Thoracic aorta (tissue), 2 donors: ENCODE measurements at regions not wholly inside any gene's neighbourhood (a gene's known extent, or its start where the extent isn't known, plus 50 kb on each side); places are given as distances from the start of the nearest gene placed in this dataset.

ENCODE experiments used
- ATAC-seq: fragments of 150-250 bp; one replicate; pipeline ENCODE4 v1.8.0; 2017; ENCODE audit warnings: low read depth; ENCODE audit not compliant: insufficient number of reproducible peaks, low FRiP score
- DNase-seq: peaks from one replicate; pipeline ENCODE4 v3.0.0-alpha.2; 2020; ENCODE audit warnings: low spot score
- H3K27ac ChIP-seq, 2 donors: fragments of 200-600 bp; sonication (generic); 1 replicate in 1 of 2; 2 replicates in 1 of 2; pipeline ENCODE4 v1.5.1; 2016; ENCODE audit warnings: mild to moderate bottlenecking in 2 of 2, moderate library complexity in 2 of 2
- H3K27me3 ChIP-seq: fragments of 200-600 bp; sonication (generic); replicated peaks from 2 replicates; pipeline ENCODE4 v1.6.0; 2016; ENCODE audit warnings: mild to moderate bottlenecking; ENCODE audit not compliant: insufficient read depth
- H3K36me3 ChIP-seq: fragments of 200-600 bp; sonication (generic); one replicate; pipeline ENCODE4 v1.5.1; 2016
- H3K4me1 ChIP-seq, 2 donors: fragments of 200-600 bp; sonication (generic); 1 replicate in 1 of 2; 2 replicates in 1 of 2; pipeline versions ENCODE4 v1.5.1 to v1.6.0; 2016; ENCODE audit warnings: low read depth in 2 of 2, mild to moderate bottlenecking in 1 of 2; ENCODE audit not compliant: control insufficient read depth in 1 of 2
- H3K4me3 ChIP-seq: fragments of 200-600 bp; sonication (generic); 2 replicates; pipeline ENCODE4 v1.5.1; 2016; ENCODE audit warnings: mild to moderate bottlenecking
- H3K9me3 ChIP-seq: fragments of 200-600 bp; sonication (generic); 2 replicates; pipeline ENCODE4 v1.5.1; 2016
- CTCF ChIP-seq: fragments of 200-600 bp; sonication (generic); IDR thresholded peaks from one replicate; pipeline ENCODE4 v1.5.1; 2019; ENCODE audit warnings: antibody characterized with exemption

- Histone ChIP-seq H3K4me3 (no peak overlapping the region), H3K27ac (no peak overlapping the region), H3K36me3 (no peaks in the 10 kb centered on the region), H3K9me3 (peaks cover 4% of the 10 kb centered on the region), H3K27me3 (no peaks in the 10 kb centered on the region), H3K4me1 (no peaks in the 10 kb centered on the region)
- ATAC-seq (no peak), DNase-seq (no peak)
- no peak for TF ChIP-seq CTCF
These were observed 94.4 kb upstream of the SEMA3C start for GRCh38 chr7:81013083-81013817.

GRCh38 chr7:81008901-81009300, 90.0 kb upstream of the SEMA3C start:
- Histone ChIP-seq H3K9me3 (peaks cover 4% of the 10 kb centered on the region), H3K36me3 (no peaks in the 10 kb centered on the region), H3K27ac (no peak overlapping the region), H3K27me3 (no peaks in the 10 kb centered on the region), H3K4me3 (no peak overlapping the region), H3K4me1 (peaks cover 0 to under 1% of the 10 kb centered on the region in 2 donors)
- no peak for ATAC-seq
- no peak for TF ChIP-seq CTCF
- no peak for DNase-seq

GRCh38 chr7:81007051-81007450, 88.2 kb upstream of the SEMA3C start:
- no peak for DNase-seq
- Histone ChIP-seq H3K36me3 (no peaks in the 10 kb centered on the region), H3K9me3 (peaks cover 3% of the 10 kb centered on the region), H3K4me1 (peaks cover 0 to 3% of the 10 kb centered on the region in 2 donors), H3K27me3 (no peaks in the 10 kb centered on the region), H3K27ac (no peak overlapping the region), H3K4me3 (no peak overlapping the region)
- no peak for ATAC-seq
- TF ChIP-seq CTCF: no peak

- Histone ChIP-seq H3K9me3 (no peaks in the 10 kb centered on the region), H3K27ac (no peak overlapping the region), H3K4me3 (no peak overlapping the region), H3K4me1 (peaks cover 0 to 3% of the 10 kb centered on the region in 2 donors), H3K27me3 (no peaks in the 10 kb centered on the region), H3K36me3 (no peaks in the 10 kb centered on the region)
- DNase-seq (no peak), ATAC-seq (no peak)
- no peak for TF ChIP-seq CTCF
These were observed 86.4 kb upstream of the SEMA3C start for GRCh38 chr7:81005254-81005653.

GRCh38 chr7:81004098-81004497, 85.2 kb upstream of the SEMA3C start:
- ATAC-seq: no peak
- H3K27ac ChIP-seq: no peak overlapping the region

More at GRCh38 chr7:81004098-81004497, 85.2 kb upstream of the SEMA3C start:
- no peak for TF ChIP-seq CTCF
- Histone ChIP-seq H3K4me3 (no peak overlapping the region), H3K36me3 (no peaks in the 10 kb centered on the region), H3K27me3 (no peaks in the 10 kb centered on the region), H3K4me1 (peaks cover 0 to 3% of the 10 kb centered on the region in 2 donors), H3K9me3 (no peaks in the 10 kb centered on the region)
- no peak for DNase-seq
